ENCODE measurements at regions not wholly inside any gene's neighbourhood (a gene's known extent, or its start where the extent isn't known, plus 50 kb on each side); places are given as distances from the start of the nearest gene placed in this dataset.

DNA sequence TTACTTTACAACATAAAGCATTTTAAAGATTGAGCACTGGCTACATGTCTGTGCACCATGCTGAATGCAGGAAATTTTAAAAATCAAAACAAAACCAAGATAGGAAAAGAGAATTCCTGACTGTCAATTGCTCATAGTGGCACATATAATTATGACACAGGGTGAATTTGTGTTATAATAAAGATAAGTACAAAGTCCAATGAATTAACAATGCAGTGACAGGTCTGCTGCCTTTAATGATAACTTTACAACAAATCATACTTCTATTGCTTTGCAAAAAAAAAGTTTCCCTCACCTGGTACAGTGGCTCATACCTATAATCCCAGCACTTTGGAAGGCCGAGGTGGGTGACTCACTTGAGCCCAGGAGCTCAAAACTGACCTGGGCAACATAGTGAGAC, 93.8 kb upstream of the OSBPL8 start:
- TF ChIP-seq, protein P1, sequence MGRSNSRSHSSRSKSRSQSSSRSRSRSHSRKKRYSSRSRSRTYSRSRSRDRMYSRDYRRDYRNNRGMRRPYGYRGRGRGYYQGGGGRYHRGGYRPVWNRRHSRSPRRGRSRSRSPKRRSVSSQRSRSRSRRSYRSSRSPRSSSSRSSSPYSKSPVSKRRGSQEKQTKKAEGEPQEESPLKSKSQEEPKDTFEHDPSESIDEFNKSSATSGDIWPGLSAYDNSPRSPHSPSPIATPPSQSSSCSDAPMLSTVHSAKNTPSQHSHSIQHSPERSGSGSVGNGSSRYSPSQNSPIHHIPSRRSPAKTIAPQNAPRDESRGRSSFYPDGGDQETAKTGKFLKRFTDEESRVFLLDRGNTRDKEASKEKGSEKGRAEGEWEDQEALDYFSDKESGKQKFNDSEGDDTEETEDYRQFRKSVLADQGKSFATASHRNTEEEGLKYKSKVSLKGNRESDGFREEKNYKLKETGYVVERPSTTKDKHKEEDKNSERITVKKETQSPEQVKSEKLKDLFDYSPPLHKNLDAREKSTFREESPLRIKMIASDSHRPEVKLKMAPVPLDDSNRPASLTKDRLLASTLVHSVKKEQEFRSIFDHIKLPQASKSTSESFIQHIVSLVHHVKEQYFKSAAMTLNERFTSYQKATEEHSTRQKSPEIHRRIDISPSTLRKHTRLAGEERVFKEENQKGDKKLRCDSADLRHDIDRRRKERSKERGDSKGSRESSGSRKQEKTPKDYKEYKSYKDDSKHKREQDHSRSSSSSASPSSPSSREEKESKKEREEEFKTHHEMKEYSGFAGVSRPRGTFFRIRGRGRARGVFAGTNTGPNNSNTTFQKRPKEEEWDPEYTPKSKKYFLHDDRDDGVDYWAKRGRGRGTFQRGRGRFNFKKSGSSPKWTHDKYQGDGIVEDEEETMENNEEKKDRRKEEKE (IDR thresholded peaks at IDR 0.05), result no peak
- no peak for TF ChIP-seq WRNIP1 (IDR thresholded peaks at IDR 0.05; ENCODE audit: borderline replicate concordance, low read depth, low read length)
- no peak for TF ChIP-seq PAX5 (IDR thresholded peaks at IDR 0.05; ENCODE audit: borderline replicate concordance, low read depth, low read length)
- no peak for TF ChIP-seq FOXM1 (IDR thresholded peaks at IDR 0.05; ENCODE audit: low read depth, low read length)
- TF ChIP-seq POLR2AphosphoS2 (IDR thresholded peaks at IDR 0.05; ENCODE audit: low read depth, low read length), result no peak
- no peak for TF ChIP-seq CHD2 (IDR thresholded peaks at IDR 0.05; ENCODE audit: borderline replicate concordance, low read depth, low read length)
- no peak for TF ChIP-seq STAT3 (IDR thresholded peaks at IDR 0.05; ENCODE audit: low read depth, low read length)
- TF ChIP-seq ZNF384 (IDR thresholded peaks at IDR 0.05; ENCODE audit: borderline replicate concordance, low read depth, low read length), result no peak
- no peak for TF ChIP-seq TCF7 (IDR thresholded peaks at IDR 0.05; ENCODE audit: borderline replicate concordance)
- no peak for TF ChIP-seq RB1 (IDR thresholded peaks at IDR 0.05; ENCODE audit: borderline replicate concordance)
- TF ChIP-seq RCOR1 (conservative IDR thresholded peaks at IDR 0.05; ENCODE audit: low read depth, low read length), result no peak
- no peak for TF ChIP-seq POLR2A (IDR thresholded peaks at IDR 0.05; ENCODE audit: low read depth, low read length)
- no peak for TF ChIP-seq KLF5 (IDR thresholded peaks at IDR 0.05; ENCODE audit: partially characterized antibody)
- TF ChIP-seq EP300 (IDR thresholded peaks at IDR 0.05; ENCODE audit: borderline replicate concordance in 1 of 2, control insufficient read depth in 1 of 2, low read depth in 2 of 2, low read length in 2 of 2), result no peak
- TF ChIP-seq BHLHE40 (IDR thresholded peaks at IDR 0.05; ENCODE audit: borderline replicate concordance in 1 of 2, low read depth in 2 of 2, low read length in 1 of 2), result no peak
- no peak for TF ChIP-seq SPI1 (IDR thresholded peaks at IDR 0.05; ENCODE audit: borderline replicate concordance, insufficient read depth, low read depth, low read length)
- no peak for TF ChIP-seq RBBP5 (conservative IDR thresholded peaks at IDR 0.05)
- no peak for TF ChIP-seq ASH2L (IDR thresholded peaks at IDR 0.05; ENCODE audit: borderline replicate concordance, low read depth)
- TF ChIP-seq CREM (IDR thresholded peaks at IDR 0.05; ENCODE audit: low read depth), result no peak
- Histone ChIP-seq H3K9ac (ENCODE audit: control insufficient read depth, insufficient read depth, low read length) (no peak overlapping the region), H3K36me3 (ENCODE audit: control insufficient read depth in 2 of 2, insufficient read depth in 2 of 2, low read length in 1 of 2) (no peaks in the 10 kb centered on the region), H3K27ac (ENCODE audit: control insufficient read depth, insufficient read depth) (no peak overlapping the region), H3K4me1 (ENCODE audit: control insufficient read depth, insufficient read depth, low read length) (no peaks in the 10 kb centered on the region), H3K79me2 (ENCODE audit: control insufficient read depth, insufficient read depth, low read length) (no peaks in the 10 kb centered on the region), H3K9me3 (replicated peaks; ENCODE audit: control insufficient read depth, insufficient read depth, low read length) (no peaks in the 10 kb centered on the region), H3K4me2 (ENCODE audit: control insufficient read depth, insufficient read depth) (no peak overlapping the region), H2AFZ (ENCODE audit: control insufficient read depth, low read depth, low read length) (no peak overlapping the region), H3K4me3 (no peak overlapping the region), H4K20me1 (ENCODE audit: control insufficient read depth, insufficient read depth) (no peaks in the 10 kb centered on the region), H3K27me3 (replicated peaks in 1 of 2; ENCODE audit: control insufficient read depth in 2 of 2, insufficient read depth in 2 of 2, low read length in 1 of 2) (no peaks in the 10 kb centered on the region)
- RAD21 ChIA-PET (ENCODE audit: unreplicated experiment), result no interaction called here
- no peak for ATAC-seq
- CTCF ChIA-PET, result interaction anchor here (0.6 to 0.8 kb wide), 3 partner anchors 138 to 694 kb away, joined by 3 to 4 read pairs (median 3); no protein-coding TSS in a partner anchor
- POLR2A ChIA-PET, result interaction anchor here (0.6 kb wide), 2 partner anchors 17 to 306 kb away, joined by 3 to 4 read pairs; no protein-coding TSS in a partner anchor
- 0% methylated on average over 1 of the region's 1 CpG for WGBS (ENCODE audit: insufficient coverage, insufficient replicate concordance, low lambda C conversion rate, missing lambda C conversion rate)
- no peak for FAIRE-seq
- DNase-seq (ENCODE audit: low read depth, low spot score), result no peak
- BruUV-seq (replicated peaks), result no TSS peak
- intact Hi-C loops (cut with micrococcal nuclease; ENCODE audit: unreplicated experiment) (no loop called here), in situ Hi-C loops (cut with MboI) (no loop called here)
- SMC1A ChIA-PET (ENCODE audit: uncharacterized antibody, unreplicated experiment), result interaction anchor here (1.1 kb wide), 1 partner anchor 138 kb away, joined by 3 read pairs; no protein-coding TSS in a partner anchor
